Fibroblast of skin of left biceps (primary cell): ENCODE measurements at regions not wholly inside any gene's neighbourhood (a gene's known extent, or its start where the extent isn't known, plus 50 kb on each side); places are given as distances from the start of the nearest gene placed in this dataset.

Experiments used
- DNase-seq, 2 experiments: peaks; one replicate each; pipeline ENCODE4 v3.0.0-alpha.2; 2013; ENCODE audit warnings: low read depth in 2 of 2

DNA sequence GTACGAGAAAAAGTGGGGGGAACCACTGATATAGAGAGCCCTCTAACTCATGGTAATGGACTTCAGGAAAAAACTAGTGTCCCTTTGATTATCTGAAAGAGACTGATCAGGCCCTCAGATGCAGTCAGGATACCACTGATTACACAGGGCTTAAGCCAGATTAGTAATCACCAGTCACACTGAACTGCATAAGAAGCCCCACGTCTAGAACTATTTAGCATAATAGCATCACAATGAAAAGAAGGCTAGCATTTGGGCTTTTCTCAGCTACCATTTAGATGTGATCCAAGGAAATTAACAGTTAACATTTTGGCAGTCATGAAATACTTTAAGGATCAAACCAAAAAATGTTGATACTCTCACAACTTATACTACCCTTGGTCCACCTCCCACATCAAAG lies 813.1 kb upstream of the POU3F3 start:
- no peak for DNase-seq

DNA sequence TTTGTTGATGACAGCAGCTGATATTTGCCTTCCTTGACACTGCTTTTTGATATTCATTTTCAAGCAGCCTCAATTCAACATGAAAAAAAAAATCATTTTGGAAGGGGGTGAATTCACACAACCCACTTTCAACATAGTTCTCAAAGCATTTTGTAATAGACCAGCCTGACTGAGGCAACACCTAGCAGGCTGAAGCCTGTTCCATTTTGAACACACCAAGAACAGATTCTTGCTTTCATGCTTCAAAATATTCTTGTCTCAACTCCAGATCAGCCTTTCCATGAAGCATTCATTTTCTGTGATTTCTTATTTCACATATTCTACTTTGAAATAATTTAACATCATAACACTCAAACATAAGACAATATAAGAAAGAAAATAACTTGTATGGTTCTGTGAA lies 812.6 kb upstream of the POU3F3 start:
- DNase-seq: no peak

- no peak for DNase-seq
Observed at GRCh38 chr2:104043864-104044263, 810.1 kb upstream of the POU3F3 start.

DNA sequence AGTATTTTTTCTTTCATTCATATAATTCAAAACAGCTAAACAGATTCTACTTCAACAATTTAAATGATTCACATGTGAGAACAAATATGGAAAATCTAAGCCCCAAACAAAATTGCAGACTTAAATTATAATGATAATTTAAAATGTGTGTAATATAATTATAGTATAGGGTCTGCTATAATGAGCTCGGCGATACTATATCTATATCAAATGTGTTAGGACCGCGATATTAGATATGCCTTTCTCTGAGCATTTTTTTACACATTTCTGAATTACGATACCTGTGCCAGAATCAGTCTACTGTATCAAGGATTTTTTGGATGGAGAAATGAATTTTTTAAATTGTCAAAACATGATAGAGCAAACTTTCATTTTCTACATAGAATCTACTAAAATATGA lies 808.8 kb upstream of the POU3F3 start:
- DNase-seq: no peak

DNA sequence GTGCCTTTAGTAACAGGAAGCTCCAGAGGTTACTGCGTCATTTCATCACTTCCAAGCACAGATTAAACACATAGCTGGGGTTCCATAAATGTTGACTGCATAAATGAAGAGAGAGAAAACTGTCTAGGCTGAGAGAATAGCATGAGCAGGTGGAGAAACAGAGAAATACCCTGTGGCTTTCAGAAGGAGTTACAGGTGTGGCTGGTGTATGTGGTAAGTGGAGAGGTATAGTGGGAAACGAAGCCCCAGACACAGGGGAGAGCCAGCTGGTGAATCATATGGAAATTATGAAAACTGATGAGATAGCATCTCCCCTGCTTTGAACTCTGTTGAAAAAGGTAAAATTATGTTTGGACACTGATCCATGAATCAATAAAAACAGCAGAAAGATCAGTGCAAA lies 807.4 kb upstream of the POU3F3 start:
- no peak for DNase-seq

- no peak for DNase-seq
Observed at GRCh38 chr2:104047516-104047915, 806.4 kb upstream of the POU3F3 start.

- DNase-seq: no peak
Observed at GRCh38 chr2:104049438-104049837, 804.5 kb upstream of the POU3F3 start.

GRCh38 chr2:104049981-104050380 lies 803.9 kb upstream of the POU3F3 start:
- no peak for DNase-seq

- DNase-seq: no peak
Observed at GRCh38 chr2:104050656-104051242, 803.2 kb upstream of the POU3F3 start.

GRCh38 chr2:104051766-104052165 lies 802.1 kb upstream of the POU3F3 start:
- DNase-seq: no peak

- no peak for DNase-seq
Observed at GRCh38 chr2:104052356-104052755, 801.6 kb upstream of the POU3F3 start.

GRCh38 chr2:104056451-104056850 lies 797.5 kb upstream of the POU3F3 start:
- DNase-seq: no peak

DNA sequence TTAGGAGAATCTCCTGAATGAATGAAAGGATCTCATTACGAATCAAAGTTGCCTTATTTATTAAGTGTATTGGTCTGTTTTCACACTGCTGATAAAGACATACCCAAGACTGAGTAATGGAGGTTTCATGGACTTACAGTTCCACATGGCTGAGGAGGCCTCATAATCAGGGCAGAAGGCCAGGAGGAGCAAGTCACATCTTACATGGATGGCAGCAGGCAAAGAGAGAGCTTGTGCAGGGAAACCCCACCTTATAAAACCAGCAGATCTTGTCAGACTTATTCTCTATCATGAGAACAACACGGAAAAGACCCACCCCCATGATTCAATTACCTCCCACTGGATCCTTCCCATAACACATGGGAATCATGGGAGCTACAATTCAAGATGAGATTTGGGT lies 785.2 kb upstream of the POU3F3 start:
- DNase-seq: no peak

DNA sequence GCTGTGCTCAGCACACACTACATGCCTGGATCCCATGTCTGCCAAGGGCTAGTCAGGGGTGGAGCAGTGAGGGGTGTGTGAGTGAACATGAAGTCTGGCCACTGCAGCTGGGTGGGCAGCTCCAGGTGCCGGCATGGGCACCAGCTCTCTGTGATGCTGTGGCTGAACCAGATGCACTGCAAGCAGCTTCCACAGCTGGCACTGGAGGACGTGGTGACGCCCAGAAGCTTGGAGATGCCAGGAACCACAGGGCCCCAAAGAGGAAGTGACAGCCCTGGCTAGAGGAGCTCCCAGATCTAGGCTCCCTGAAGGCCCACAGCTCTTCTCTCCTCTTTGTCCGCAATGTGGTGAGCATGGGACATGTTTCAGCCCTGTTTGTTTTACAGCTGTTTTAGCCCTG lies 776.3 kb upstream of the POU3F3 start:
- DNase-seq: no peak

DNA sequence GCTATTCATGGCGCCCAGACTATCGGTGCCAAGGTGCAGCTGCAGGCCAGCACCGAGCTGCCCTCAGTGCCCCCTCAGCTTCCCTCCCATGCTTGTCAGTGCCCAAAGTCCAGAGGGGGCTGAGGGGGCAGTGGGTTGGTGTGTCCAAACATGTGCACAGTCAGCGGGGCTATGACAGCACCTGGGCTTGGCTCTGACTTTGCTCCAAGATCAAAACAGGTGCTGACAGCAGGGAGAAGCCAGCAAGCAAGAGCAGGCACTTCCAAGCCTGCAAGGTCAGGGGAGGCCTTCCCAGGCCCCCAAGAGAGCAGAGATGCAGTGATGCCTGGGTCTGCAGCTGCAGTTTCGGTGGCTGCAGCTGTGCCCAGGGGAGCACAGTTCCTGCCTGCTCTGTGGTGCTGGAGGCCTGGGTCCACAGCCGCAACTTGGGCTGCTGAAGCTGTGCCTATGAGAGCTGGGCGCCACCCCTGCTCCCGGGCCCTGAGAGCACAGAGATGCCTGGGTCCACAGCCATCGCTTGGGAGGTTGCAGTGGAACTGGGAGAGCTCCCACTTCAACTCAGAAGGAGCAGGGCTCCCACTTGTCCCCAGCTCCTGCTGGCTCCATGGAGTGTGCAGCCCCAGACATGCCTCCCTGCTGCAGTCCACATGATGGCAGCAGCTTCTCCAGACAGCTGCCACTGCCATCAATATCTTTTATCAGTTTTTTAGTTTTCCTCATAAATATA lies 775.3 kb upstream of the POU3F3 start:
- DNase-seq: no peak

GRCh38 chr2:104088745-104089144 lies 765.2 kb upstream of the POU3F3 start:
- no peak for DNase-seq

GRCh38 chr2:104090407-104090806 lies 763.5 kb upstream of the POU3F3 start:
- no peak for DNase-seq

DNA sequence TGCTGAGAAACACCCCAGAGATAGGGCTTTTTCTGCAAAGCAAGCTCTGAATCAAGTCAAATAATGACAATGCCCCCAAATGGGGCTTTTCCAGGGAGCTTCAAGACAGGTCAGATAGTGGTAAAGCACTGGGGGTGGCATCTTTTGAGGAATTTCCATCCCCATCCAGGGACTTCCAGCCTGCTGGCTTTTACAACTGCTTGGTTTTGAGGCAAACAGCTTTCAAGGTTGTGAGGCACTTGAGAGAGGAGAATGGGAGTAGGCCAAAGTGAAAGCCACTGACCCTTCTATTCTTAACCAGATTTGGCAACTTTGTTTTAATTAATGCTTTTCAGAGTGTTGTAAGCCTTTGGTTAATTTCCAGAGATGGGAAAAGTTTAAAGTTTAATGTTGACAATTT lies 762.0 kb upstream of the POU3F3 start:
- DNase-seq: no peak

GRCh38 chr2:104092886-104093285 lies 761.0 kb upstream of the POU3F3 start:
- DNase-seq: peak; percentile 13 to 30

DNA sequence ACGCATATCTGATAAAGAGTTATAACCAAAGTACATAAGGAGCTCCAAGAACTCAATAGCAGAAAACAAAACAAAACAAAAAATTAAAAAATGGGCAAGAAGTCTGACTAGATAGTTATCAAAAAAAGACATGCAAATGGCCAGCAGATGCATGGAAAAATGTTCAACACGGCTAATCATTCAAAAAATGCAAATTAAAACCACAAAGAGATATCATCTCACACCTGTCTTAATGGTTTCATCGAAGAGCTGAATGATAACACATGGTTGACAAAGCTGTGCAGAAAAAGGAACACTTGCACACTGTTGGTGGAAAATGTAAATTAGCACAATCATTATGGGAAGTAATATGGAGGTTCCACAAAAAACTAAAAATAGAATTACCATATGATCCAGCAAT lies 751.3 kb upstream of the POU3F3 start:
- no peak for DNase-seq

- DNase-seq: no peak
Observed at GRCh38 chr2:104109356-104109755, 744.6 kb upstream of the POU3F3 start.

DNA sequence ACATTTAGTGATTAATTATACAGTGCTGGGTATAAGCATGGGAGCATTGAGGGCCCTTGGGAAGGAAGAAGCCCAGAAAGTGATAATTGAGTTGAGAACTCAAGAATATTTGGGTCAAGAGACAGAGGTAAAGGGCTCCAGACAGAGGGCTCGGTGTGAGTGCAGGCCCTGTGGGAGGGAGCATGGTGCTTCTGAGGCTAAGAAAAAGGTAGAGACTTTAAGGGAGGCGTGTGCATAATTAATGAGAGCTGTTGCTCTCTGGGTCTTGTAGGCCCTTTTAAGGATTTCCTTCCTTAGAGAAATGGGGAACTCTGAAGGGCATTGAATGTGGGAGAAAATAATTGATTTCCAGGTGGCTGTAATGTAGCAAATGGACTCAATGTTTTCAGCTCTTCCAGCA lies 735.0 kb upstream of the POU3F3 start:
- no peak for DNase-seq

GRCh38 chr2:104120171-104120570 lies 733.7 kb upstream of the POU3F3 start:
- DNase-seq: no peak

DNA sequence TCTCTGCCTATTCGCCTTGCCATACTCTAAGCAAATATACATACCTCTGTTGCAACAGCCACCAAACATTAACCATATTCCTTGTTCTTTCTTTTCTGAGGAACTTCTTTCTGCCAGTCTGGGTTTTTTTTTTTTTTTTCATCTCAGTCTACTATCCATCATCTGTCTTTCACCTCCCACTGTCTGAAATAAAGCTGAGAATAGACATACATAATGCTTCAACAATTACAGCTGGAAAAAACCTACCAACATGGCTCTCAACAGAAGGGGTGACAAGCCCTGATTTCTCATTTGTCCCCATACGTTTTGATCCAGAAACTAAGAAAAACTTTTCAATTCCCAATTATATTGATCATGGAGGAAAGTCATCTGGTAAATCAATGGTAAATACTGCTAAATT lies 728.8 kb upstream of the POU3F3 start:
- DNase-seq: no peak
